ENCODE measurements at regions not wholly inside any gene's neighbourhood (a gene's known extent, or its start where the extent isn't known, plus 50 kb on each side); places are given as distances from the start of the nearest gene placed in this dataset.

DNA sequence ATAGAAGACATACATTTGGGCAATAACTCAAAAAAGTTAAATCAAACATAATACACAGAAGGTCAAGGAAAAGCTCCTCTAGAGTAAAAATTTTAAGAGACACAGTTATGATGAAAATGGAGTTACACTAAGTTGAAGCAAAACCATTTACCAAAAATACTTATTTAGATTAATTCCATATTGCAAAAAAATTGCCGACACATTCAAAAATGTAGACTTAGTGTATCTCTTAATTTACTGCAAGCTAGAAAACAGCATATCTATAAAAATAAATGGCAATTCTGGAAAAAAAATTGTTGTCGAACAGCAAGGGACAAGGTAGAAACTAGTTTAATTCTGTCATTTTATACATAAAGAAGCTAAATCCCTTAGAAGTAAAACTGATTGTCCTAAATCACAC is 248.7 kb upstream of the KIF2B start:
- no peak overlapping the region for H2BK5ac ChIP-seq (ENCODE audit: low read depth, low read length, poor library complexity, severe bottlenecking)
- H3K27ac ChIP-seq (ENCODE audit: low read length, poor library complexity, severe bottlenecking): no peak overlapping the region
- H4K8ac ChIP-seq (ENCODE audit: low read length): no peak overlapping the region
- H3K79me1 ChIP-seq (replicated peaks; ENCODE audit: low read length, poor library complexity, severe bottlenecking): no peaks in the 10 kb centered on the region
- no peak overlapping the region for H3K23ac ChIP-seq (ENCODE audit: low read length in 2 of 2)
- no peak overlapping the region for H2BK15ac ChIP-seq (ENCODE audit: low read depth, poor library complexity, severe bottlenecking)
- no peak overlapping the region for H3K9ac ChIP-seq (ENCODE audit: low read length)
- WGBS: no CpG with 5 or more reads among the region's 2 CpGs
- H3K9me3 ChIP-seq (ENCODE audit: control insufficient read depth, low read length): no peaks in the 10 kb centered on the region
- H2AFZ ChIP-seq (ENCODE audit: low read depth, low read length): no peak overlapping the region
- no peaks in the 10 kb centered on the region for H3K36me3 ChIP-seq (ENCODE audit: control insufficient read depth in 1 of 2, insufficient read depth in 2 of 2, low read depth in 1 of 2, low read length in 2 of 2)
- no peak overlapping the region for H3K4me3 ChIP-seq (ENCODE audit: insufficient read depth in 1 of 2, low read depth in 1 of 2, low read length in 2 of 2)
- DNase-seq: no peak
- no peak overlapping the region for H3K18ac ChIP-seq (ENCODE audit: low read depth in 1 of 2, low read length in 2 of 2)
- no peak overlapping the region for H3K14ac ChIP-seq (ENCODE audit: low read length in 2 of 2)
- H2BK120ac ChIP-seq (ENCODE audit: low read depth, low read length): no peak overlapping the region
- no peak overlapping the region for H2BK12ac ChIP-seq (ENCODE audit: low read length in 2 of 2)
- no peak overlapping the region for H4K91ac ChIP-seq (ENCODE audit: low read length)
- H3K27me3 ChIP-seq (ENCODE audit: control insufficient read depth in 1 of 2, insufficient read depth in 1 of 2, low read length in 2 of 2): no peaks in the 10 kb centered on the region
- H3K4me2 ChIP-seq (ENCODE audit: low read length, poor library complexity, severe bottlenecking): no peak overlapping the region
- no peaks in the 10 kb centered on the region for H3K4me1 ChIP-seq (ENCODE audit: control insufficient read depth, insufficient read depth, low read depth, low read length)
- no peak overlapping the region for H2AK5ac ChIP-seq (ENCODE audit: low read length, severe bottlenecking)
- no peak overlapping the region for H3K4ac ChIP-seq (ENCODE audit: low read depth in 1 of 2, low read length in 2 of 2)

DNA sequence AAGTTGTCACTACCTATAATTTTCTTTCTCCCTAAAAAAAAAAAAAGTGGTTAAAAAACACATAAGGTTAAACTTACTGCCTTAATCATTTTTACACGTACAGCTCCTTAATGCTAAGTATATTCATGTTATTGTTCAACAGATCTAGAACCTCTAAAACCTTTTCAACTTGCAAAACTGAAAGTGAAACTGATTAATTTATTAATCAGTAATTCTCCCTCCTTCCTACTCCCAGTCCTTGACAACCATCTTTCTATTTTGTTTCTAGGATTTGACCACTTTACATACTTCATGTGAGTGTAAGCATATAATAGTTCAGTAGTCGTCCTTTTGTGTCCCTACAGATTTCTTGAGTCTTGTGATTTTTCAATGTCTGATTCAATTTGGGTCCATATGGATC is 251.4 kb upstream of the KIF2B start:
- Histone ChIP-seq H3K4me1 (ENCODE audit: control insufficient read depth, insufficient read depth, low read depth, low read length) (no peaks in the 10 kb centered on the region), H3K36me3 (ENCODE audit: control insufficient read depth in 1 of 2, insufficient read depth in 2 of 2, low read depth in 1 of 2, low read length in 2 of 2) (no peaks in the 10 kb centered on the region), H3K27ac (ENCODE audit: low read length, poor library complexity, severe bottlenecking) (no peak overlapping the region), H3K79me1 (replicated peaks; ENCODE audit: low read length, poor library complexity, severe bottlenecking) (no peaks in the 10 kb centered on the region), H2BK12ac (ENCODE audit: low read length in 2 of 2) (no peak overlapping the region), H2BK15ac (ENCODE audit: low read depth, poor library complexity, severe bottlenecking) (no peak overlapping the region), H2BK120ac (ENCODE audit: low read depth, low read length) (no peak overlapping the region), H3K4ac (ENCODE audit: low read depth in 1 of 2, low read length in 2 of 2) (no peak overlapping the region), H3K14ac (ENCODE audit: low read length in 2 of 2) (no peak overlapping the region), H3K9ac (ENCODE audit: low read length) (peak overlapping the region; percentile 33), H3K4me3 (ENCODE audit: insufficient read depth in 1 of 2, low read depth in 1 of 2, low read length in 2 of 2) (peak overlapping the region in 1 of 2 experiments; percentile 38), H3K23ac (ENCODE audit: low read length in 2 of 2) (no peak overlapping the region), H4K8ac (ENCODE audit: low read length) (no peak overlapping the region), H3K9me3 (ENCODE audit: control insufficient read depth, low read length) (no peaks in the 10 kb centered on the region), H3K4me2 (ENCODE audit: low read length, poor library complexity, severe bottlenecking) (no peak overlapping the region), H3K18ac (ENCODE audit: low read depth in 1 of 2, low read length in 2 of 2) (no peak overlapping the region), H2BK5ac (ENCODE audit: low read depth, low read length, poor library complexity, severe bottlenecking) (no peak overlapping the region), H3K27me3 (ENCODE audit: control insufficient read depth in 1 of 2, insufficient read depth in 1 of 2, low read length in 2 of 2) (no peaks in the 10 kb centered on the region), H2AK5ac (ENCODE audit: low read length, severe bottlenecking) (no peak overlapping the region), H2AFZ (ENCODE audit: low read depth, low read length) (no peak overlapping the region), H4K91ac (ENCODE audit: low read length) (no peak overlapping the region)
- peak; percentile 35 for DNase-seq
- no CpG with 5 or more reads among the region's 2 CpGs for WGBS

DNA sequence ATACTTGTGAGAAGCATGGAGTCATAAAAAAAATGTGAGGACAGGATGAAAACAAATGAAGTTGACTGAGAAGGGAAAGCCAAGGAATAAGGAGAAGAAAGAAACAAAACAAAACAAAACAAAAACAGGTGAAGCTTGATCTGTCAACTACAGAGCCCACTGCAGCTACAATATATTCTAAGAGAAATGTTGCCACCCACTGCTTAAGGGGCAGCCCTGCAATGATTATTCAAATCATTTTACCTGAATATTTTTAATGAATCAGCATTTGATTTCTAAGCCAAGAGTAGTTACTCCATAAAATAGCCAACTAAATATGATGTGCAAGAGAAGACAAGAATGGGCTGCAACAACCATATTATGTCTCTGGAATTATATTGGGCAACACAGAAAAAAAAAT is 252.0 kb upstream of the KIF2B start:
- H4K8ac ChIP-seq (ENCODE audit: low read length): no peak overlapping the region
- H3K4me1 ChIP-seq (ENCODE audit: control insufficient read depth, insufficient read depth, low read depth, low read length): no peaks in the 10 kb centered on the region
- no peak overlapping the region for H2BK5ac ChIP-seq (ENCODE audit: low read depth, low read length, poor library complexity, severe bottlenecking)
- no peak overlapping the region for H3K4ac ChIP-seq (ENCODE audit: low read depth in 1 of 2, low read length in 2 of 2)
- no peak overlapping the region for H3K14ac ChIP-seq (ENCODE audit: low read length in 2 of 2)
- no peak overlapping the region for H3K23ac ChIP-seq (ENCODE audit: low read length in 2 of 2)
- peak; percentile 2 for DNase-seq
- H3K4me2 ChIP-seq (ENCODE audit: low read length, poor library complexity, severe bottlenecking): no peak overlapping the region
- no peak overlapping the region for H3K18ac ChIP-seq (ENCODE audit: low read depth in 1 of 2, low read length in 2 of 2)
- H2BK12ac ChIP-seq (ENCODE audit: low read length in 2 of 2): no peak overlapping the region
- no peaks in the 10 kb centered on the region for H3K9me3 ChIP-seq (ENCODE audit: control insufficient read depth, low read length)
- no peak overlapping the region for H2AK5ac ChIP-seq (ENCODE audit: low read length, severe bottlenecking)
- H3K9ac ChIP-seq (ENCODE audit: low read length): peak overlapping the region; percentile 33
- no peaks in the 10 kb centered on the region for H3K79me1 ChIP-seq (replicated peaks; ENCODE audit: low read length, poor library complexity, severe bottlenecking)
- H3K27ac ChIP-seq (ENCODE audit: low read length, poor library complexity, severe bottlenecking): no peak overlapping the region
- no peaks in the 10 kb centered on the region for H3K36me3 ChIP-seq (ENCODE audit: control insufficient read depth in 1 of 2, insufficient read depth in 2 of 2, low read depth in 1 of 2, low read length in 2 of 2)
- H2BK120ac ChIP-seq (ENCODE audit: low read depth, low read length): no peak overlapping the region
- no peaks in the 10 kb centered on the region for H3K27me3 ChIP-seq (ENCODE audit: control insufficient read depth in 1 of 2, insufficient read depth in 1 of 2, low read length in 2 of 2)
- H2BK15ac ChIP-seq (ENCODE audit: low read depth, poor library complexity, severe bottlenecking): no peak overlapping the region
- no peak overlapping the region for H2AFZ ChIP-seq (ENCODE audit: low read depth, low read length)
- no peak overlapping the region for H4K91ac ChIP-seq (ENCODE audit: low read length)
- no peak overlapping the region for H3K4me3 ChIP-seq (ENCODE audit: insufficient read depth in 1 of 2, low read depth in 1 of 2, low read length in 2 of 2)

DNA sequence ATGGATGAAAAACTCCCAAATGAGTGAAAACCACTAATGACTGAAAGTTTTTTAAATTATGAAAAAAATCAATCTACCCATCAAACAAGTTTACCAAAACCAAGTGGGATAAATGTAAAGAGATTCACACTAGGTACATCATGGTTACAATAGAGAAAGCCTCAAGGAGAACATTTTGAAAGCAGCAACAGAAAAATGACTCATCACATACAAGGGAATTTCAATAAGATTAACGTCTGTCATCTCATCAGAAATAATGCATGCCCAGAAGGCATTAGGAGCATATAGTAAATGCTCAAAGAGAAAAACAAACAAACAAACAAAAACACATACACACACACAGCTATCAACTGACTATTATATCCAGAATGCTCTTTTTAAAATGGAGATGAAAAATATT is 261.8 kb upstream of the KIF2B start:
- no peak overlapping the region for H2BK5ac ChIP-seq (ENCODE audit: low read depth, low read length, poor library complexity, severe bottlenecking)
- no peaks in the 10 kb centered on the region for H3K27me3 ChIP-seq (ENCODE audit: control insufficient read depth in 1 of 2, insufficient read depth in 1 of 2, low read length in 2 of 2)
- no peak overlapping the region for H3K14ac ChIP-seq (ENCODE audit: low read length in 2 of 2)
- H3K18ac ChIP-seq (ENCODE audit: low read depth in 1 of 2, low read length in 2 of 2): no peak overlapping the region
- H2AFZ ChIP-seq (ENCODE audit: low read depth, low read length): no peak overlapping the region
- 0% methylated on average over 1 of the region's 1 CpG for WGBS
- no peak overlapping the region for H2BK120ac ChIP-seq (ENCODE audit: low read depth, low read length)
- no peak overlapping the region for H3K4me2 ChIP-seq (ENCODE audit: low read length, poor library complexity, severe bottlenecking)
- H3K4me3 ChIP-seq (ENCODE audit: insufficient read depth in 1 of 2, low read depth in 1 of 2, low read length in 2 of 2): no peak overlapping the region
- no peak overlapping the region for H4K8ac ChIP-seq (ENCODE audit: low read length)
- DNase-seq: peak; percentile 4
- no peak overlapping the region for H4K91ac ChIP-seq (ENCODE audit: low read length)
- H2BK12ac ChIP-seq (ENCODE audit: low read length in 2 of 2): no peak overlapping the region
- no peak overlapping the region for H2BK15ac ChIP-seq (ENCODE audit: low read depth, poor library complexity, severe bottlenecking)
- H3K9me3 ChIP-seq (ENCODE audit: control insufficient read depth, low read length): no peaks in the 10 kb centered on the region
- H3K36me3 ChIP-seq (ENCODE audit: control insufficient read depth in 1 of 2, insufficient read depth in 2 of 2, low read depth in 1 of 2, low read length in 2 of 2): no peaks in the 10 kb centered on the region
- H3K4ac ChIP-seq (ENCODE audit: low read depth in 1 of 2, low read length in 2 of 2): no peak overlapping the region
- H3K4me1 ChIP-seq (ENCODE audit: control insufficient read depth, insufficient read depth, low read depth, low read length): no peaks in the 10 kb centered on the region
- no peak overlapping the region for H3K27ac ChIP-seq (ENCODE audit: low read length, poor library complexity, severe bottlenecking)
- no peak overlapping the region for H3K23ac ChIP-seq (ENCODE audit: low read length in 2 of 2)
- no peak overlapping the region for H2AK5ac ChIP-seq (ENCODE audit: low read length, severe bottlenecking)
- no peaks in the 10 kb centered on the region for H3K79me1 ChIP-seq (replicated peaks; ENCODE audit: low read length, poor library complexity, severe bottlenecking)
- H3K9ac ChIP-seq (ENCODE audit: low read length): no peak overlapping the region

Measured in mesenchymal stem cell (in vitro differentiated cells and primary cell).